SU-DHL-6 (cell line): ENCODE measurements at regions not wholly inside any gene's neighbourhood (a gene's known extent, or its start where the extent isn't known, plus 50 kb on each side); places are given as distances from the start of the nearest gene placed in this dataset.

ENCODE experiments used
- EZH2phosphoT487 ChIP-seq: fragments of 200-600 bp; sonication (generic), shearing (Covaris generic); conservative IDR thresholded peaks from 2 replicates; pipeline ENCODE4 v1.6.1; 2018; ENCODE audit warnings: mild to moderate bottlenecking, antibody characterized with exemption, low read length, moderate library complexity, mixed read lengths
- TF ChIP-seq, protein P1 (sequence below): fragments of 200-600 bp; sonication (generic); IDR thresholded peaks from one replicate; pipeline ENCODE4 v1.5.1; 2017; ENCODE audit warnings: antibody characterized with exemption, mild to moderate bottlenecking, low read length, moderate library complexity; ENCODE audit not compliant: insufficient read depth, poor library complexity, severe bottlenecking

DNA sequence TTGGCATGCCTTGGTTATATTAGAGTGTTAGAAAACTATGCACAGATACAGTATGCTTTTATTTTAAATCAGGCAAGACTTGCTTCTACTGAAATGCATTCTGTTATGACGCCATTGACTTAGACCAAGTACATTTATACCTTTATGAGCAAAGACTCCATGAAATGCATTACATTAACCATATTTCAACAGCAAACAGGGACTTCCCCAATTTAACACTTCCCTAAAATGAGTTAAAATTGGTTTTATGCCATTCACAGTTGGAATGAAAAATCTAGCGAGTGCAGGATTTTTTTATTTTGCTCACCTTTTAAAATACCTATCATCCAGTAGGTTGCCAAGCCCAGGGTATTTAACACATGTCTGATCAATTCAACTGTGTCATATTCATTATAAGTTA is 272.1 kb upstream of the IZUMO3 start:
- no peak for TF ChIP-seq EZH2phosphoT487
- TF ChIP-seq, protein P1, sequence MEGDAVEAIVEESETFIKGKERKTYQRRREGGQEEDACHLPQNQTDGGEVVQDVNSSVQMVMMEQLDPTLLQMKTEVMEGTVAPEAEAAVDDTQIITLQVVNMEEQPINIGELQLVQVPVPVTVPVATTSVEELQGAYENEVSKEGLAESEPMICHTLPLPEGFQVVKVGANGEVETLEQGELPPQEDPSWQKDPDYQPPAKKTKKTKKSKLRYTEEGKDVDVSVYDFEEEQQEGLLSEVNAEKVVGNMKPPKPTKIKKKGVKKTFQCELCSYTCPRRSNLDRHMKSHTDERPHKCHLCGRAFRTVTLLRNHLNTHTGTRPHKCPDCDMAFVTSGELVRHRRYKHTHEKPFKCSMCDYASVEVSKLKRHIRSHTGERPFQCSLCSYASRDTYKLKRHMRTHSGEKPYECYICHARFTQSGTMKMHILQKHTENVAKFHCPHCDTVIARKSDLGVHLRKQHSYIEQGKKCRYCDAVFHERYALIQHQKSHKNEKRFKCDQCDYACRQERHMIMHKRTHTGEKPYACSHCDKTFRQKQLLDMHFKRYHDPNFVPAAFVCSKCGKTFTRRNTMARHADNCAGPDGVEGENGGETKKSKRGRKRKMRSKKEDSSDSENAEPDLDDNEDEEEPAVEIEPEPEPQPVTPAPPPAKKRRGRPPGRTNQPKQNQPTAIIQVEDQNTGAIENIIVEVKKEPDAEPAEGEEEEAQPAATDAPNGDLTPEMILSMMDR, result no peak
